Loucy (cell line): ENCODE measurements at regions not wholly inside any gene's neighbourhood (a gene's known extent, or its start where the extent isn't known, plus 50 kb on each side); places are given as distances from the start of the nearest gene placed in this dataset.

Experiments
- CTCF ChIP-seq: fragments of 200-600 bp; sonication (generic); conservative IDR thresholded peaks from 2 replicates; pipeline ENCODE4 v1.5.1; 2014; ENCODE audit warnings: mild to moderate bottlenecking, antibody characterized with exemption, low read length
- EZH2phosphoT487 ChIP-seq: fragments of 200-600 bp; IDR thresholded peaks from 2 replicates; pipeline ENCODE4 v1.6.1; 2018; ENCODE audit warnings: antibody characterized with exemption, mild to moderate bottlenecking, moderate library complexity, borderline replicate concordance

- TF ChIP-seq CTCF (no peak), EZH2phosphoT487 (no peak)
Measured at GRCh38 chr5:88952996-88953643, 70.1 kb upstream of the MEF2C start.
